Erythroblast (primary cell): ENCODE measurements at regions not wholly inside any gene's neighbourhood (a gene's known extent, or its start where the extent isn't known, plus 50 kb on each side); places are given as distances from the start of the nearest gene placed in this dataset.

Experiments
- GATA1 ChIP-seq: IDR thresholded peaks from 2 replicates; pipeline ENCODE4 v1.6.1; 2011; ENCODE audit warnings: low read depth, mild to moderate bottlenecking, control low read depth, low read length, moderate library complexity
- POLR2A ChIP-seq: IDR thresholded peaks from 2 replicates; pipeline ENCODE4 v1.6.1; 2011; ENCODE audit warnings: mild to moderate bottlenecking, low read length

DNA sequence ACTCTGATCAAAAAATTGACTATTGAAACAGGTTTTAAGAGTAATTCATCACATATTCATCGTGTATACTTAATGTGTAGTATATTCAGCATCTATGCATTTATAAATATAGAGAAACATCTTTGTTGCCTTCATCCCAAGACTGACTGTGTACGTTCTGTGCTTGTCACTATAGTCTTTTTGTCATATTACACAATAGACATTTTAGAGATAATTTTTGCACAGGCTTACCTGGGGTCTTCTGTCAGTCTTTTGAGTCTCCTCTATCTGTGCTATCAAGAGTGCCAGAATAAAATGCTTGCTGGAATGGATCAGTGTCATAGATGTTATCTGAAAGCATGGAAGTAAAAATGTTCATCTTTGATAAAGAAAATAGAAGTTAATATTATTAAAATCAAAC is 1047.7 kb upstream of the NRXN1 start:
- TF ChIP-seq POLR2A (no peak), GATA1 (no peak)
